Superior temporal gyrus (tissue), 1 donor: ENCODE measurements at regions not wholly inside any gene's neighbourhood (a gene's known extent, or its start where the extent isn't known, plus 50 kb on each side); places are given as distances from the start of the nearest gene placed in this dataset.

ENCODE experiments used
- DNase-seq: peaks from one replicate; pipeline ENCODE4 v3.0.0-alpha.2; 2016; ENCODE audit errors: extremely low spot score

DNA sequence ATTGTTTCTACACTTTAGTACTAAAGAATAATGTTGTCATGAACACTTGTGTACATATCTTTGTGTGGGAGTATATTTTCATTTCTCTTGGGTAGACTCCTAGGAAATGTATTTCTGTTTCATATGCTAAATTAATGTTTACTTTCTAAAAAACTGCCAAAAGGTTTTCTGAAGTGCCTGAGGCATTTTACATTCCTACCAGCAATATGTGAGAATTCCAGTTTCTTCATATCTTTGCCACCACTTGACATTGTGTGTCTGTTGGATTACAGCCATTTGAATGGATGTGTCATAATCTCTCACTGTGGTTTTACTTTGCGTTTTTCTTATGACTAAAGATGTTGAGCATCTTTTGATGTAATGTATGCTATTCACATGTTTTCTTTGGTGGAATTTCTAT is 428.2 kb upstream of the KCNH7 start:
- DNase-seq: no peak

DNA sequence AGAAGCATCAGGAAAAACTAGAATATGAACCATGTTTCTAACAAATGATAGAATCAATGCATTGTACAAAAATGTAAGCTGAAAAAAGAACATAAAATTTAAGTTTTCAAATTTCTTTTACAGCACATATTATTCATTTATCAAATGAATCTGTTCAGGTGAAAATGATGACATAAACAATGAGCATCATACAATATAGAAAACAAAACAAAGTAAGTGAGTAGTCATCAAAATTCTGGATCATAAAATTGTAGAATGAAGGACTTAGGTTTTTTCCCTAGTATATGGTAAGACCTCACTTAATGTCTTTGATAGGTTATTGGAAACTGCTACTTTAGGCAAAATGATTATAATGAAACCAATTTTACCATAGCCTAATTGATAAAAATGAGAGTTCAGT is 427.0 kb upstream of the KCNH7 start:
- no peak for DNase-seq

DNA sequence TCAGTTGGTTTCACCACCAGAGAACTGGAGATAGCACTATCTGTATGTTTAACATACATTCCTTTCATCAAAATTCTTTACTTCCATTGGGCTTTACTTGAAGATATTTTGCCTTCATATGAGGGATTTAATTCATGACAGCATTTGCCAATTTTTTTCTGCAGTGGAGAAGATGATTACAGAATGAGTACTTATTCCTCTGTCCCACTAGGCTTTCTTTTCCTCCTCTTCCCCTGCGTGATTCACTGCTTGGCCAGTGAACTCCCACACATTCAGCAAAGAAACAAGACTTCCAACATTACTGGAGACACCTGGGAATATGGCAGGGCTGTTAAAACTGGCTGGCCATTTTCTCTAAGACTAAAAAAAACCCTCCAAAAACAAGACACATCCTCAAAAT is 425.8 kb upstream of the KCNH7 start:
- DNase-seq: no peak

DNA sequence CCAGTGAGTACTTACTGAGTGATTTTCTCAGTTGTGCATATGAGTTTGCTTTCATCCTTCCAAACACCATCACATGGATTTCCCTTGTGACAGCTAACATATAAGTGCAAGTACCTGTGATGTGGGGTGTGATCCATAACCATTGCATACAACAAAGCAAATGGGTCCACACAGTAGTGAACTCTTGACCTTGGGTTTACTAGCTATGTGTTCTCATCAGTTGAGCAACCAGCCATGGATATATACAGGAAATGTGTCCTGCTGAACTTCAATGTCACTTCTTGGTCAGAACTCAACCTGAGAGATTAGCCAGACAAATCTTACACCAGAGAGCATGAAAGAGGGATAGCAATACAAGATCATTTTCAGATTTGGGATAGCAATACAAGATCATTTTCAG is 420.9 kb upstream of the KCNH7 start:
- no peak for DNase-seq

DNA sequence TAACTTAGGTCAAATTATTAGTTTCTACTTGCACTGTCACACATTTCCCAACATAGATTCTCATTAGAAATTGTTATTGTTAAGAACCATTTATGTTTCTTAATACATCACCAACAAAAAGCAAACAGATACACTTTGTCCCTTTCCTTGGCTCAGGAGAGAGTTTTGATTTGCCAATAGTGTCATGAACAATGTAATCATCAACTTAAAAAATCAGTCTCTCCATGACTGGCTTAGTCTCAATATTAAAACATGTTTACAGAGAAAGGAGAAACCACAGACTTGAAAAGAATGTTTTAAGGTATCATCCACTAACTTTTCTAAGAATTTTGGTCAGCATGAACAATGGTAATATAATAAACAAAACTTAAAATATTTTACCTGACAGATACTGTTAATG is 416.5 kb upstream of the KCNH7 start:
- no peak for DNase-seq

DNA sequence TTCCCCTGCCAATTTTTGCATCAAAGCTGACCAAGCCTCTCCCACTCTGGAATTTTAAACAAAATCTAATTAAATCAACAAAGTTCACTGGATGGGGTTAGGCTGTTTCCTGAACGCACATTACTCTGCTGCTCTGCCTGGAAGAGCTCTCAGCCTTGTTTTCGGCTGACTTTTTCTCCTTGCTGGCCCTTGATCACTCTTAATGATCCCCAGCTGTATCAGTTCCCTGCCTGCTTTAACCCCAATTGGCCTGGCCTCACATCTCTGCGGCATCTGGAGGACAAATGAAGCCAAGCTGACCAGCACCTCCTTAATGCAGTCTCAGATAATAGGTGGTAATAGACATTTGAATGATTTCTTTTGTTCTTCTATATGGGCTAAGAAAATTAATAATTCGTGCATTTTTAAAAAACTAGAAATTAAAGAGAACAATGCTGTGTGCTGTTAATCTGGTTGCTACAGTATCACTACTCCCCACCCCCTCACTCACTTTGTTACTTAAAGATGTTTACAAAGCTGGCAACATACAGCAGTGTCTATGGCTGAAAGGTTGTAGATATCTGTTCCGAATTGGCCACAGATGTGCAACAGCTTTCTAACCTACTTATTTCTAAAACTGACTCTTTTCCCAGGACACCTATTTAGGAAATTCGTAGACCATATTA is 415.2 kb upstream of the KCNH7 start:
- DNase-seq: no peak

DNA sequence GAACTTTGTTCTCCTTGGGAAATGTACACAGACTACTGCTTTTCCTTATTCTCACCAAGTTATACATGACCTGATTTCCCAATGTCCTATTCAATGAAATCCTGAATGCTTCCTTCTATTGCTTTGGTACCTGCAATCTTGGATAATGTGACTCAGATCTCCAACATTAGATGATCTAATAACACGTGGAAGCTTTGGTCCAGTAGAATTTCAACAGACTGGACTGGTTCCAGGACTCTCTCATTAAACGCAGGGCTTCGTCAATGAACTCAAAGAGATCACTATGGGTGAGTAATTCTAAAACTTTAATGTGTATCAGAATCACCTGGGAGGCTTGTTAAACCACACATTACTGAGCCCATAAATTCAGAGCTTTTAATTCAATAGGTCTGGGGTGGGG is 413.6 kb upstream of the KCNH7 start:
- DNase-seq: no peak

DNA sequence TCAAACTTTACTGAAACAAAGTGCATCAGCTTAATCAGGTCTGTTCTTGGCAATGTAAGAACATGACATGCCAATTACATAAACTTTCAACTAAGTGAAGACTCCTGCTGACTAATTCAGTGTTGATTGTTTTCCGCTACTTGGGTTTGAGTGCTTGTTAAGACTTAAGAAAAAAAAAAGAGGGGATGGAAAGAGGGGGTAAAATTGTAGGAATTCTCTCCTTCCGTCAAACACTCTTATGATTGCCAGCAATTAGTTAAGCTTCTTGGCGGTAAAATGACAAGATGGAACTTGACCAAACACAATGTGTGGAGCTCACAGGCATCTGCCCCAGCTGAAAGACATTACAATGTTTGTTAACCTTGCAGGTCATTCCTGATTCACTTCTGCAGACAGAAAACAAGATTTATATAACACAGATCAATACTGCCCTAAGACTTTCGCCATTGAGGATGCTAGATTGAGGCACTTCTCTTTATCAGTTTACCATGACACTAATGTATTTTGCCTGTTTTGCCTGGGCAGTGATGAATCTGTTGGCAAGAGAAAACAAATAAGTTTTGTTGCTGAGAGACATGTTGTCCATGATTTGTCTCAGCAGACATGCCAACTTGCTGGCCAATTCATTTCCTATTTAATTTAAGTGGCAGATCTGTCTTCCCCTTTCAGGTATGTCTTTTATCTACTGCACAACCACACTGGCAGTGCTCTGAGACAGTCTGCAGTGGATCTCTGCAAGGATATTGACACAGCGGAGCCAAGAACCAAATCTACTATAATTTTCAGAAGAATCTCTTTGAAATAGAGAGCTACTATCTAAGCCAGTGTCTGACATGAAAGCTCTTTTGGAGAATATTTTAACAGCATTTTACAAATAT is 410.0 kb upstream of the KCNH7 start:
- no peak for DNase-seq

DNA sequence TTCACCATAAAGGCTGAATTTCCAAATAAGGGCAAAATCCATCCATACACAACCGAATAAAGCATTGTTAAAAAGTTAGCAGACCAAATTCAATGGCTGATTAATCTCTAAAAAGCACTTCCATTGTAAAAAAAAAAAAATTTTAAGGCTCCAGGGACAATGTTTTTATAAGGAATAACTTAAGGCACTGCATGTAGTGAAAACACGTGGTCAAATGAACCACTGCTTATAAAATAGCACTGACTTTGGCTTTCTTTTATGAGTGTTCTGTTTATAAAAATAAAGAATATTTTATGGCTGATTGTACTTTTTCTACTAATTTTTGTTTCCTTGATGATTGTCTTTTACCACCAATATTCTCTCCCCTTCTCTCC is 409.3 kb upstream of the KCNH7 start:
- DNase-seq: no peak

DNA sequence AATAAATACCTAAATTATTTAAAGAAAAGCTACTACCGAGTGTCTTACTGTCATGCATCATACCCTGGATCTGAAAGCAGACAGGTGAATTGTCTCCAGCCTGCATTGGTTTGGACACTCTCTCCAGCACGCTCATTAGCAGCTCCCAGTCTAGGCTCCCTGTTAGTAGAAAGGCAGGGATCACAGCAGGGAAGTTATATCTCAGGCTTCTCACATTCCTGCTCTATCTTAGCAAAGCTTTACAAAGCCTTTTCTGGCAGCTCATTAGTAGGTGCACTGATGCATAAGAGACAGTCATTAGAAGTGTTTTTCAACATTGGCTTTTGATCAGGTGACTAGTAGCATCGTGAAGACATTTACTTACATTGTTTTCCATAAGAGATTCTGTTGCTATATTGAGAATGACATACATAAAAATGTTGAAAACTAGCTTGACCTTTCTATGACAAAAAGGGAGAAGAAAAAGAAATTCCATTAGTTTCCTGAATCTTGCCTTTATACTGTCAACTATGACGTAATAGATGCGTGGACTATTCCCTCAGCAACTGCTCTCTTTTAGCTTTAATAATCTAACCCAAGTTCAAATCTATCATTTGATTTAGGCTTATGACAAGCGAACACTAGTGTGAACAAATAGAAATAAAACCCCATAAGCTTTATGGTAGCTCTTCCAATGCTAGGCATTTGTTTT is 408.7 kb upstream of the KCNH7 start:
- DNase-seq: no peak

DNA sequence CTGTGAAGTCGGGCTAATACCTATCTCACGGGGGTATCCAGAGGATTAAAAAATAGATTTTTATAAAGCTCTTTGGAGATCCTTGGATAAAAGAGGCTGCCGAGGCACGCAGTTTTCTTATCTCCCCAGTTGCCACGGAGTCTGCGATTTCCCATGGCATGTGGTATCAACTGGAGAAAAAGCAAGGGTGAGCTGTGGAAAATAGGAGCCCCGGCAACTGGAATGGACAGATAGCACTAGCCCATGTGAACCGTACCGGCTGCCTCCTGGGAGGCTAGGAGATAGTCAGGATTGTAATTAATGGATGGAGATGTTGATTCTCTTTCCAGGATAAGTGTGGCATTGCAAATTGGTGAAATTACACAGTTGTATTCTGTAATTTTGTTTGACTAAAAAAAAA is 407.6 kb upstream of the KCNH7 start:
- no peak for DNase-seq

DNA sequence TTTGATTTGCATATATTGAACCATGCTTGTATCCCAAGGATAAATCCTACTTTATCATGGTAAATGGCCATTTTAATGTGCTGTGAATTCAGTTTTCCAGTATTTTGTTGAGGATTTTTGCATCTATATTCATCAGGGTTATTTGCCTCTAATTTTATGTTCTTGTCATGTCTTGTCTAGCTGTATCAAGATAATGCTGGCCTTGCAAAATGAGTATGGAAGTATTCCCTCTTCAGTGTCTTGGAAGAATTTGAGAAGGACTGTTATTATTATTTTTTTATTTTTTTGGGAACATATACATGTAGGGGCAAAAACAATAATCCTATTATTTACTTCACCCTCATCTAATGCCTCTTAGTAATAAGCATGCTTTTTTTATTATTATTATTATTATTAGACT is 398.0 kb upstream of the KCNH7 start:
- DNase-seq: no peak

DNA sequence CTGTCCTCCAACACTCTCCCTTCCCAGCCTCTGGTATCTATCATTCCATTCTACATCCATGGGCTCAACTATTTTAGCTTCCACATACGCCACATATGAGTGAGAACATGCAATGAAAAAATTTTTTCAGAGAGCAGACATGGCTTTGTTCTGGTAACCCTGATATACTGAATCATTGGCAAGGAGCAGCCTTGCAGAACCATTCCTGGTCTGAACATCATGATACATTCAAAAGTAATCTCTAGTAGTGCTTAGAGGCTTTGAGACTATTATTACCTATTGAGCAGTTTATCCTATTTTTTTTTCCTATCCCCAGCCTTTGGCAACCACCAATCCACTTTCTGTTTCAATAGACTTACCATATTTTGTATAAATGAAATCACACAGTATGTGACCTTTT is 393.1 kb upstream of the KCNH7 start:
- no peak for DNase-seq

DNA sequence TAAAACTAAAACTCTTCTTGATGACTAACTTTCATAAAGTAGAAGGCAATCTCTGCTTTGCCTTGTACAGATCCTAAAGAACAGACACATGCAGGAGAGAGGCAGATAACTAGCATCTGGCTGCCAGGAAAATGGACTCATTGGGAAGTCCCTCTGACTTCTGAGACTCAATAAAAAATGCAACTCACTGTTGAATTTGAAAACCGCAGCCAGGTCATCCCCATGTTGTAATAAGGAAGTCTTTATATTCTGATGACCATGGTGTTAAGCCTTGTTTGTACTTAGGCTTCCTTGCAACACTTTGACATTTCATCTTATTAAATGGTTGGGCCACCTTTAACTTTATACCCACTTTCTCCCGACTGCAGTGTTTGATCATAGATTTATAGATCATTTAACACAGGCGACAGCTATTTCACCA is 375.1 kb upstream of the KCNH7 start:
- no peak for DNase-seq

DNA sequence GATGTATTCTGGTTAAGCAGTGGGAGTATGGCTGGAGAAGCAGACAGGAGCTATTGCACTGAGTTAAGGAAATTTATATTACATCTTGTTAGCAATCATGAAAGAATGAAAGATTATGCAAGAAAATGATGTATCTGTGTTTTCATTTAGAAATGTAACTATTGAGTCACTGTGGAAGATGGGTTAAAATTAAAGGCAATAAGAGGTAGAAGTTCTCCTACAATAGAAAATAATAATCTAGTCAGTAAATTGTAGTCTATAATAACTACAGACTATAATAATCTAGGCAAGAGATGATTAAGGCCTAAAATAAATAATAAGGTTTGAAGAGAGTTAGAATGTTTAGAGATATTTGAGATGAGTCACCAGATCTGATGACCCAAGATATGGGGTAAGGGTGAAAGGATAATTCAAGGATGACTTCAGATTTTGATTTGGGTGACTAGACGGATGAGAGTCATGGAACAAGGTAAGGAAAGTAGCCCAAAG is 371.9 kb upstream of the KCNH7 start:
- no peak for DNase-seq

DNA sequence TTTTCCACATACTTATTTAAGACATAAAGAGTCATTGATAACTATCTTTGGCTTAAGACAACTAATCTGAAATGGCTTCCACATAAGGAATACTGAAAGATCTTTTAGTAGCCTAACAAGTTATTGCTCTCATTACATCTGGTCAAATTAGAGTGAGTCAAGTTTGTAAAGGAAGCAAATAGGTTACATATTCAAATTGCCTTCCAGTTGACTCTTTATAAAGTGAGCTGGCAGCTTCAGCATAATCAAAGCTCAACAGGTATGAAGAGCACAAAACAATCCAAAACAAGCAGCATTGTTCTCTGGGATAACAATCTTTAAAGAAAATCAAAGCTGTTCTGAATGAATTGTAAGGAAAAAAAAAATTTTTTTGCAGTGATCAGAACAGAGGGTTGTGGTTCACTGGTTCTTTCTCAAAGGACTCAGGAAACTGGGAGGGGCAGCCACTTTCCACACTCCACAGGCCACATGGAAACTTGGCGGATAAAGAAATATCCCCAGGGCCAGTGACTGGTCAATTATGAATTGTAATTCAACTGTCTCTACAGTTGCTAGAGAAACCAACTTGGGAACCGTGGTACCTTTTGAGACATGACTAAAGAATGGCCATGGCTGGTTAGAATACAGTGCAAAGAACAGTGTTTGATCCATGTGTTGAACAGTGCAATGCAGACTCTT is 369.3 kb upstream of the KCNH7 start:
- DNase-seq: no peak

DNA sequence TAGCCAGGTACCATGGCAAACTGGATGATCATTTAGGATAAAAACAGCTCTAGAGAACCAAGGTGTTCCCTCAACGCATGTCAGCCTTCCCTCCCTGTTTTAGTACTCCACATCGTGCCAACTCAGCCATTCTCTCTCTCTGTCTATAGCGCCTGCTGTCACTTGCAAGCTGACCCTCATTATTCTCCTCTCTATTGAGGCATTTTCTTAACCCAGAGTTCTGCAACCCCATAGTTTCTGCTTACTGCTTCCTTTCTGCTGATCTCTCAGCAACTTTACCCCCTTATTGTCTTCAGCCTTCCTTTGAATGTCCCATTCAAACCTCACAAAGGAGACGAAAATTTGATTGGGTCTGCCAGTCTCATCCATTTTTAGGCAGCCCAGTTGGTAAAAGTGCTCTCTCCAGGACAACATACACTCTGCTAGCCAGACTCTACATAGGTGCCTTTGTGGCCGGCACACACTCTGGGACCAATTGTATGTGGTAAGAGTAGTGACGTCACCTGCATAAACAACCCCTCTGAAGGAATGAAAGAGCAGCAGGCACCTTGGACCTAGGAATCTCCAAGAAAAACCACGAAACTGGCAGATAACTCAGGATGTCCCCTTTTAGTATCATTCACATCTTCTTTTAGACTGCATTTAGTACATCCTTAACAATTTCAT is 367.2 kb upstream of the KCNH7 start:
- no peak for DNase-seq

DNA sequence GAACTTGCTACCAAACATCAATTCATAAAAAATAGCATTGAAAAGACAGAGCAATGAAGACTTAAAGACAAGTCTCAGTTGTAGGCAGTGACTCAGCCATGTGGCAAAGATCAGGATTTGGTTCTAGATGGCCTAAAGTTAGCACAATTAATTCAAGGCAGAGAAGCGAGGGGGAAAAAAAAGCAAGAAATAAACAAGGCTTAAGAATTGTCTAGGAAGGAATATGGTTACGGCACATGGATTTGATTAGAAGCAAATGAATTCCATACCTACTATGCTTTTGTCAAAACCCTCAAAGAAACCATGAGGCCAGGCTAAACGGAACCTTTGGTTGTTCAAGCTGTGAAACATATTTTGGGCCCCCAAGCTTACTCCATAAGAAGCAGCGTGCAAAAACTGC is 362.2 kb upstream of the KCNH7 start:
- DNase-seq: no peak

DNA sequence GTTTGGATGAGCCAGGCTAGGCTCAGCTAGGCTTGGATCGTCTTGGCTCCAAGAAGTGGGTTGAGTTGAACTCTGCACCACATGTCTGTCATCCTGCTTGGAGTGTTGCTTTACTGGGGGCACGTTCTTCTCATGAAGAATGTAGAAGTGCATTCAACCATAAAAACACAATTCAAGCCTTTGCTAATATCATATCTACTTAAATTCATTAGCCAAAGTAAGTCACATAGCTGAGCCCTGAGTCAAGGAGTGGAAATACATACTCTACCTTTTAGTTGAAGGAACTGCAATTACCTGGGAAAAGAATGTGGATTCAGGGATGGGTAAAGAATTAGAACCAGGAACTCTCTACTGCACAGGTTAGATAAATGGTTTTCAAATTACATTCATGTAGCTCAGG is 360.4 kb upstream of the KCNH7 start:
- no peak for DNase-seq

DNA sequence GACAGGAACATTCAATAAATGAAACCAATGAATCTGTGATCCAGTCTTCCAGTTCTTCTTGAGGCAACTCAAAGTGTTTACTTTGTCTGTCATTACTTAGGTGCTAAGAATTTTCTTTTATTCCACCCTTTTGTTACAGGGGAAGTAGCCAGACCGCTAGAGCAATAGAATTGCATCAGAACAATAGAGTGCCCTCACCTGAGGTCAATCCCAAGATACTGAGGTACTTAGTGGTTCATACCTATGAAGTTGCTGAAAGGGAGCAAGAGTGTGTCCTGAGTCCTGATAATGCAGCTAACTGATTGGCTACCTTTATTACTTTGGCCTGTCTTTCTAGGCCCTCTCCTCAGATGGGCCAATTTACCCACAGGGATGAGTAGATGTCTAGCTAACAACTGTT is 359.4 kb upstream of the KCNH7 start:
- DNase-seq: no peak

DNA sequence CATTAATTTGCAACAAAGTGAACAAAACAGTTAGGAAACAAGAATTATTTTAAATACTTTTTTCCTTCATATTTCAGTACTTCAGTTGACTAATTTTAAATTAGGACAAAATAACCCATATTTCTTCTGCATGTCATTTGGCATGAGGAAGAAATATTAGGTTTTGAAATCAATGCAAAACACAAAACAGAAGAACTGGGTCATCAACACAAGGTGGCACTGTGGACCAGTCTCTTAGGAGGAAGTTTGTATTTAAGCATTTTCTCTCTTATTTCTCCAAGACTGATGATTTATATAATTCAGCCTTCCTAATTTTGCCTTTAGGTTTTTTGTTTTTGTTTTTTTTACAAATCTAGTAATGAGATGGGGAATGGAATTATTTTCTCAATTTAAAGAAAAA is 352.8 kb upstream of the KCNH7 start:
- DNase-seq: peak; percentile 73
